NB4 (cell line): ENCODE measurements at regions not wholly inside any gene's neighbourhood (a gene's known extent, or its start where the extent isn't known, plus 50 kb on each side); places are given as distances from the start of the nearest gene placed in this dataset.

Source experiments
- POLR2A ChIP-seq: IDR thresholded peaks from 2 replicates; pipeline ENCODE4 v1.6.1; 2011; ENCODE audit warnings: mild to moderate bottlenecking; ENCODE audit not compliant: insufficient read length; ENCODE audit errors: extremely low read depth
- TF ChIP-seq, protein P1 (sequence below): IDR thresholded peaks from one replicate; pipeline ENCODE4 v1.5.1; 2012; ENCODE audit warnings: low read depth, low read length

- TF ChIP-seq, protein P1, sequence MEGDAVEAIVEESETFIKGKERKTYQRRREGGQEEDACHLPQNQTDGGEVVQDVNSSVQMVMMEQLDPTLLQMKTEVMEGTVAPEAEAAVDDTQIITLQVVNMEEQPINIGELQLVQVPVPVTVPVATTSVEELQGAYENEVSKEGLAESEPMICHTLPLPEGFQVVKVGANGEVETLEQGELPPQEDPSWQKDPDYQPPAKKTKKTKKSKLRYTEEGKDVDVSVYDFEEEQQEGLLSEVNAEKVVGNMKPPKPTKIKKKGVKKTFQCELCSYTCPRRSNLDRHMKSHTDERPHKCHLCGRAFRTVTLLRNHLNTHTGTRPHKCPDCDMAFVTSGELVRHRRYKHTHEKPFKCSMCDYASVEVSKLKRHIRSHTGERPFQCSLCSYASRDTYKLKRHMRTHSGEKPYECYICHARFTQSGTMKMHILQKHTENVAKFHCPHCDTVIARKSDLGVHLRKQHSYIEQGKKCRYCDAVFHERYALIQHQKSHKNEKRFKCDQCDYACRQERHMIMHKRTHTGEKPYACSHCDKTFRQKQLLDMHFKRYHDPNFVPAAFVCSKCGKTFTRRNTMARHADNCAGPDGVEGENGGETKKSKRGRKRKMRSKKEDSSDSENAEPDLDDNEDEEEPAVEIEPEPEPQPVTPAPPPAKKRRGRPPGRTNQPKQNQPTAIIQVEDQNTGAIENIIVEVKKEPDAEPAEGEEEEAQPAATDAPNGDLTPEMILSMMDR = no peak
- no peak for TF ChIP-seq POLR2A
Observed at GRCh38 chr13:39244561-39245230, 206.4 kb downstream of the NHLRC3 start.
